ENCODE measurements at regions not wholly inside any gene's neighbourhood (a gene's known extent, or its start where the extent isn't known, plus 50 kb on each side); places are given as distances from the start of the nearest gene placed in this dataset.

DNA sequence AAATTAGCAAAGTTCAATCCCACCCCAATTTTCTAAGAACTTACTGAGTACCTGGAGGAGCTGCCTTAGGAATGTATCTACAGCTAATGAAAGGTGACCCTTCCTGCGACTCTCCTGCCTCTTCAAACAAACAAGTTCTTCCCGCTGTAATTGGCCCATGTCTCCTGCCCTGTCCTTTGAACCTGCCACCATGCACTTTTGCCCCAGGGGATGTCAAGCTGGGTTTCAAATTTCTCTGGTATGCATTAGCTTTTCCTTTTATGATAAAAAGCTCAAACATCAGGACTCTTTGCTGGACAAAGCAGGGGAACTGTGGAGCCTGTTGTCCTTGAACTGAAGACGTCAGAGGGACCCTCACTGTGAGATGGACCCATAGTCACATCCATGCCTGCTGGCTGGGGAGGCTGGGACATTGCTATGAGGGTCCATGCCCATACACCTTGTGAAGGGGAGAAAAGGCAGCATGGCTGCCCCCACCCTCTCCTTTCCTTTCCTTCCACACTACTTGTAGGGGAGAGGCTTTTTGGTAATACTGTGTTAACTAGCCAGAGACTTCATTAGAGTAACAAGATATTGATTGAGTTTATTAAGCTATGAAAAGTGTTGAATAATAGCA lies 210.7 kb upstream of the COPS8 start:
- Mint-ChIP-seq H3K9me3 (no peaks in the 10 kb centered on the region), H3K36me3 (ENCODE audit: insufficient read depth) (no peaks in the 10 kb centered on the region), H3K4me1 (ENCODE audit: low read depth) (peaks cover 7% of the 10 kb centered on the region), H3K4me3 (no peak overlapping the region), H3K27me3 (ENCODE audit: low read depth) (peaks cover 3% of the 10 kb centered on the region)
- DNase-seq = no peak
- ATAC-seq = no peak

DNA sequence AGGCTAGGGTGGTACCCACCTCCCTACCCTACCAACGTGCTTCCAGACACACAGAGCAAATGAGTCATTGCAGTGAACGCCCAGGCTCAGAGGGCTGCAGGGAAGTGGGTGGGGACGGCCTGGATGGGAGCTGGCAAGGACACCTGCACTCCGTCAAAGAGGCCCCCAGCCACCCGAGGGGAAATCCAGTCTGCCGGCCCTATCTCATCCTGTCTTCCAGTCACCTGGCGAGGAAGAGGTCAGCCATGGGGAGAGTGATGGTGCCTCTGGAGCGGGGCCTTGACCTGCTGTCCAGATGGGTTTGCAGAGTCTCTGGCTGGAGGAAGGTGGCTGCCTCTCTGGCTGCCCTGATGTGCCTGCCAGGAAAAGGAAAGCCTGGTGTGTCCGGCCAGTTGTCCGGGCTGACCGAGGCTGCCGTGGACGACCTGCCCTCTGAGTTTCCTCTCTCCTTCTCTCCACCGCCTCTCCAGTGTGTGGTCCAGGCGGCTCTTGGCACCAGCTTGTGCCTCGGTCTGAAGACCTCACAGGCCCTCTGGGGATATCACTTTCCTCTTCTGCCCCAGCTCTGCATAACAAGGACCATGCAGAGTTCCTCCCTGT lies 209.7 kb upstream of the COPS8 start:
- DNase-seq (no peak), ATAC-seq (no peak)
- no peaks in the 10 kb centered on the region for H3K36me3 Mint-ChIP-seq (ENCODE audit: insufficient read depth)
- no peak overlapping the region for H3K4me3 Mint-ChIP-seq
- H3K9me3 Mint-ChIP-seq = no peaks in the 10 kb centered on the region
- peaks cover 7% of the 10 kb centered on the region for H3K4me1 Mint-ChIP-seq (ENCODE audit: low read depth)
- H3K27me3 Mint-ChIP-seq (ENCODE audit: low read depth) = peaks cover 3% of the 10 kb centered on the region

DNA sequence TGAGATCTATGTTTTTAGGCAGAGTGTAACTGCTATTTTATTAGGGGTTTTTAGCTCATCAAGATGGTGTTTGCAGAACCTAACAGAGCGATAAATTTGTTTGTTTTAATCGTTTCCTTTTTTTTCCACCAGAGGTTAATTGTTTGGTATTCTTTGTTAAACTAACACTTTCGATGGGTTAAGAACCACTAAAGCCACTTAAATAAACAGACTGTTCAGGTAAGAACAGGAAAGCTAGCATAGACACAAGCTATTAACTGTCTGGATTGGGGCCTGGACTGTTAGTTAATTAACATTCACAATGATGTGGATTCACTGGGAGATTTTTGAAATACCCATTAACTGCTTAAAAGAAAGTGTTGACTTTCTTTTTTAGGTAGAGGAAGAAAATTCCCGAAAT lies 209.0 kb upstream of the COPS8 start:
- ATAC-seq (no peak), DNase-seq (no peak)
- Mint-ChIP-seq H3K4me1 (ENCODE audit: low read depth) (peaks cover 3% of the 10 kb centered on the region), H3K9me3 (no peaks in the 10 kb centered on the region), H3K27me3 (ENCODE audit: low read depth) (peaks cover 3% of the 10 kb centered on the region), H3K4me3 (no peak overlapping the region), H3K36me3 (ENCODE audit: insufficient read depth) (no peaks in the 10 kb centered on the region)

DNA sequence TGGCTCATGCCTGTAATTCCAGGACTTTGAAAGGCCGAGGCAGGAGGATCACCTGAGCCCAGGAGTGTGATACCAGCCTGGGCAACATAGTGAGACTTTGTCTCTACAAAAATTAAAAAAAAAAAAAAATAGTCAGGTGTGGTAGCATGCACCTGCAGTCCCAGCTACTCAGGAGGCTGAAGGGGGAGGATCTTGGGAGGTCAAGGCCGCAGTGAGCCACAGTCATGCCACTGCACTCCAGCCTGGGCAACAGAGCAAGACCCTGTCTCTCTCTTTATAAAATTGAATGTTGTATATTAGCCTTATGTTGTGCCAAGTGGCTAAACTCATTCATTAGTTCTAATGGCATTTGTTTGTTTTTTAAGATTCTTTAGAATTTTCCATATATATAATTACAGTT lies 207.7 kb upstream of the COPS8 start:
- H3K4me1 Mint-ChIP-seq (ENCODE audit: low read depth) = no peaks in the 10 kb centered on the region
- ATAC-seq = no peak
- H3K9me3 Mint-ChIP-seq = no peaks in the 10 kb centered on the region
- H3K27me3 Mint-ChIP-seq (ENCODE audit: low read depth) = peaks cover 3% of the 10 kb centered on the region
- DNase-seq = no peak
- H3K4me3 Mint-ChIP-seq = no peak overlapping the region
- no peaks in the 10 kb centered on the region for H3K36me3 Mint-ChIP-seq (ENCODE audit: insufficient read depth)

DNA sequence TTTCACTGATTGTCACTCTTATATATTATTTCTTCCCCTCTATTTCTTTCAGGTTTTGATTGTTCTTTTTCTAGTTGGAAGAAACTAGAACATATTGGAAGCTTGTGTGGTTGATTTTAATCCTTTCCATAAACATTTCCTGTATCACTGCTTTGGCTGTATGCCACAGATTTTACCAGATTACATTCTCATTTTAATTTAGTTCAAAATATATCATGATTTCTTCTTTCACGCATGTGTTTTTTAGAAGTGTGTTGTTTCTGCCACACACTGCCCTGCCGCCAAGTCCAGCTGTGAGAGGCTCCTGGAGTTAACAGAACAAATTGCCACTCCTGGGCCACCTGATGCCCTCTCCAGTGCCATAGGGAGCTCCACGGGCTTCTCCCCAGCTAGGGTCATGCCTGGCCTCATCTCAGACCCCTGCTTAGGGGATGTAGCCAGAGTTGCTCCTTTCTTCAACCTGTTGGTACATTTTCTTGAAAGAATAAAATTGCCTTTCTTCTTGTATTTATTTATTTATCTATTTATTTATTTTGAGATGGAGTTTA lies 206.2 kb upstream of the COPS8 start:
- H3K4me1 Mint-ChIP-seq (ENCODE audit: low read depth) = no peaks in the 10 kb centered on the region
- H3K27me3 Mint-ChIP-seq (ENCODE audit: low read depth) = peaks cover 3% of the 10 kb centered on the region
- ATAC-seq (no peak), DNase-seq (no peak)
- H3K36me3 Mint-ChIP-seq (ENCODE audit: insufficient read depth) = no peaks in the 10 kb centered on the region
- H3K9me3 Mint-ChIP-seq = no peaks in the 10 kb centered on the region
- H3K4me3 Mint-ChIP-seq = no peak overlapping the region

DNA sequence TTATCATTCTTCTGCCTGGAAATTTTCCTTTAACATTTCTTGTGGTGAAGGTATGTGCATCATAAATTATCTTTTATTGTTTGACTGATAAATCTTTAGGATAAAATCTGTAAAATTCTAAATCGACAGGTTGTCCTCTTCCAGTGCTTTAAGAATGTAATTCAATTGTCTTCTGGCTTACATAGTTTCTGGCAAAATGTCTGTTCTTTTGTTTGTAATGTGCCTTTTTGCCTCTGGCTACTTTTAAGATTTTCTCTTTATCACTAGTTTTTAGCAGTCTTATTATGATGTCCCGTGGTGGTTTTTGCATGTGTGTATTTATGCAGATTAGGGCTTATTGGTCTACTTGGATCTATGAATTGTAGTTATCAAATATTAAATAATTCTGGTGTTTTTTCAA lies 203.6 kb upstream of the COPS8 start:
- no peak for ATAC-seq
- no peak for DNase-seq
- Mint-ChIP-seq H3K36me3 (ENCODE audit: insufficient read depth) (no peaks in the 10 kb centered on the region), H3K27me3 (ENCODE audit: low read depth) (no peaks in the 10 kb centered on the region), H3K4me3 (no peak overlapping the region), H3K4me1 (ENCODE audit: low read depth) (no peaks in the 10 kb centered on the region), H3K9me3 (no peaks in the 10 kb centered on the region)

DNA sequence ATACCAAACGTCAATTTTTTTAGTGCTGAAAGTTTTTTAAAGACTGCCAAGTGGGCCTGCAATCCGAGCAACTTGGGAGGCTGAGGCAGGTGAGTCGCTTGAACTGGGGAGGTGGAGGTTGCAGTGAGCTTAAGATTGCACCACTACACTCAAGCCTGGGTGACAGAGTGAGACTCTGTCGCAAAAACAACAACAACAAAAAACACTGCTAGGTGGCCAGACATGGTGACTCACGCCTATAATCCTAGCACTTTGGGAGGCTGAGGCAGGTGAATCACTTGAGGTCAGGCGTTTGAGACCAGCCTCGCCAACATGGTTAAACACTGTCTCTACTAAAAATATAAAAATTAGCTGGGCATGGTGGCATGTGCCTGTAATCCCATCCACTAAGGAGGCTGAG lies 202.8 kb upstream of the COPS8 start:
- Mint-ChIP-seq H3K4me1 (ENCODE audit: low read depth) (no peaks in the 10 kb centered on the region), H3K9me3 (no peaks in the 10 kb centered on the region), H3K36me3 (ENCODE audit: insufficient read depth) (no peaks in the 10 kb centered on the region), H3K27me3 (ENCODE audit: low read depth) (no peaks in the 10 kb centered on the region), H3K4me3 (no peak overlapping the region)
- DNase-seq = no peak
- ATAC-seq = no peak

DNA sequence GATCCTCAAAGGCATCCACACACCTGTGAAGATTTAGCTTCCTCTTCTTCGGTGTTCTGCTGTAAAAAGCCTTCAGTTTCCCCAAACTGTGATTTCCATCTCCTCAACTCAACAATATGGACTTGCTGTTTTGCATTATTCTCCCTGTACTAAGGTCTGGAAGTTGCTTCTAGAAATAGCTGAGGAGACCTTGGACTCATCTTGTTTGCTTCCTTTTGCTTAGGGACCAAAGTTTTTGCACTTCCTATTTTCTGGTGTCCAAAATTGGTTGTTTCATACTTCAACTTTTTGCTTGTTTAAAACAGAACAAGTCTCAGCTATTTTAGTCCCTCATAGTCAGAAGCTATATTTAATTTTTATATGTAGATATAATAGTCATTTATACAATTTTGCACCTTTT lies 201.9 kb upstream of the COPS8 start:
- Mint-ChIP-seq H3K36me3 (ENCODE audit: insufficient read depth) (no peaks in the 10 kb centered on the region), H3K27me3 (ENCODE audit: low read depth) (peaks cover 3% of the 10 kb centered on the region), H3K4me3 (no peak overlapping the region), H3K4me1 (ENCODE audit: low read depth) (no peaks in the 10 kb centered on the region), H3K9me3 (no peaks in the 10 kb centered on the region)
- ATAC-seq (no peak), DNase-seq (no peak)

DNA sequence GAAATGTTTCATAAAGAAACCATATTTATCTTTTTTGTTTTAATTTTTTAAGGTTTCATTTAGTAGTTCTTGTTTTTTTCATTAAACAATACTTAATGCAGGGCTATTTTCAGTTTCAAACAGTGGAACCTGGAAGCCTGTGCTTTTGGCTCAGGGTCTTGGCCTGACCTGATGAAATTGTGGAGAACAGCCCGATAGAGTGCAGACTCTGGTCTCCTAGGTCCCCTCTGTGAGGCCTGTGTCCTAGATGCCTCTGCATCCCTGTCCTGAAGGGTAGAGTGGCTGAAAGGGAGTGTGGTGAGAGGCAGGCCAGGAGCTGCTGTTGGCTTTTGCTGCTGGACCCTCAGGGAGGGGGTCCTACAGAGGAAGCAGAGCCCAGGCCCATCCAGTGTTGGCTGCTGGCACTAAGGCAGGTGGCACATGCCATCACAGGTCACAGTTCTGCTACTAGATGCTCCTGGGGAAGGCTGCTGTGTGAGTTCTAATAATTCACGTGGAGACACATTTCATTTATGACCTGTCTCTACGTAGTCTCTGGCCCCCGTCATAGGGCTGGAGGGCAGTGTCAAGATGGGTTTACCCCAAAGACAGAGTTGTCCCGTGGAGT lies 201.0 kb upstream of the COPS8 start:
- ATAC-seq = no peak
- Mint-ChIP-seq H3K9me3 (no peaks in the 10 kb centered on the region), H3K4me3 (no peak overlapping the region), H3K36me3 (ENCODE audit: insufficient read depth) (no peaks in the 10 kb centered on the region), H3K27me3 (ENCODE audit: low read depth) (peaks cover 3% of the 10 kb centered on the region), H3K4me1 (ENCODE audit: low read depth) (no peaks in the 10 kb centered on the region)
- no peak for DNase-seq

DNA sequence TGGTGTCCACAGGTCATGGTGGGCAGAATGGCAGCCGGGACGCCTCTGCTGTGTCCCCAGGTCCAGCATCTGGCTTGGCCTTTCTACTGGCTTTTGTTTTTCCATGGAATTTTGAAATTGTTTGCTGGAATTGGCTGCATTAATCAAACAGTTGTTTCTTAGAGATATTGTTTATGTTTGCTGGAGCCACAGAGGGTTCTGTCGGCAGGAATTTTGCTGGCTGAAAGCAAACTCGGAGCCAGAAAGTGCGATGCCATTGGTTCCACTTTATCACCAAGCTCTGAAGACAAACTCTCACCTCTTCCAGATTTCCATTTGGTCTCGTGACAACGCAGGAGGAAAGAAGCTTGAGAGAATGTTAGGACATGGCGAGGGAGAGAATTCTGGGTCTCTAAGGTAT lies 199.2 kb upstream of the COPS8 start:
- H3K27me3 Mint-ChIP-seq (ENCODE audit: low read depth) = peaks cover 3% of the 10 kb centered on the region
- ATAC-seq = no peak
- H3K4me1 Mint-ChIP-seq (ENCODE audit: low read depth) = no peaks in the 10 kb centered on the region
- H3K36me3 Mint-ChIP-seq (ENCODE audit: insufficient read depth) = no peaks in the 10 kb centered on the region
- H3K4me3 Mint-ChIP-seq = no peak overlapping the region
- no peaks in the 10 kb centered on the region for H3K9me3 Mint-ChIP-seq
- DNase-seq = no peak

DNA sequence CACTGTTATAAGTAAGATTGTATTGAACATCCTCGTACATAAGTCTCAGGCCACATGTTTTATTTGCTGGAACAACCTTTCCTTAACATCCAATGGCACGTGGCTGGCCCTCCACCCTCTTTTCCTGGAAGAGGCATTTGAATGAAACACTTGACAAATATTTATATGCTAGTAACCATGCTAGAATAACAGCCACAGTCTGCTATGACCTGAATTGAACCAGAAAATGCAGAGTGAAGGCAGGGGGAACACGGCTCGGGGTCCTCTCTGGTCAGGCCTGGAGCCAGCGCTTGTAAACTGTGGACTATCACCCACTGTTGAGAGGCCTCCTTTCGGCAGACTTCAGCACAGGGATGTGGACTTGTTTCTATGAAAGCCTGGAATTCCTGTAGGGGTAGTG lies 198.2 kb upstream of the COPS8 start:
- Mint-ChIP-seq H3K36me3 (ENCODE audit: insufficient read depth) (no peaks in the 10 kb centered on the region), H3K9me3 (no peaks in the 10 kb centered on the region), H3K27me3 (ENCODE audit: low read depth) (peaks cover 3% of the 10 kb centered on the region), H3K4me1 (ENCODE audit: low read depth) (no peaks in the 10 kb centered on the region), H3K4me3 (no peak overlapping the region)
- no peak for DNase-seq
- ATAC-seq = no peak

DNA sequence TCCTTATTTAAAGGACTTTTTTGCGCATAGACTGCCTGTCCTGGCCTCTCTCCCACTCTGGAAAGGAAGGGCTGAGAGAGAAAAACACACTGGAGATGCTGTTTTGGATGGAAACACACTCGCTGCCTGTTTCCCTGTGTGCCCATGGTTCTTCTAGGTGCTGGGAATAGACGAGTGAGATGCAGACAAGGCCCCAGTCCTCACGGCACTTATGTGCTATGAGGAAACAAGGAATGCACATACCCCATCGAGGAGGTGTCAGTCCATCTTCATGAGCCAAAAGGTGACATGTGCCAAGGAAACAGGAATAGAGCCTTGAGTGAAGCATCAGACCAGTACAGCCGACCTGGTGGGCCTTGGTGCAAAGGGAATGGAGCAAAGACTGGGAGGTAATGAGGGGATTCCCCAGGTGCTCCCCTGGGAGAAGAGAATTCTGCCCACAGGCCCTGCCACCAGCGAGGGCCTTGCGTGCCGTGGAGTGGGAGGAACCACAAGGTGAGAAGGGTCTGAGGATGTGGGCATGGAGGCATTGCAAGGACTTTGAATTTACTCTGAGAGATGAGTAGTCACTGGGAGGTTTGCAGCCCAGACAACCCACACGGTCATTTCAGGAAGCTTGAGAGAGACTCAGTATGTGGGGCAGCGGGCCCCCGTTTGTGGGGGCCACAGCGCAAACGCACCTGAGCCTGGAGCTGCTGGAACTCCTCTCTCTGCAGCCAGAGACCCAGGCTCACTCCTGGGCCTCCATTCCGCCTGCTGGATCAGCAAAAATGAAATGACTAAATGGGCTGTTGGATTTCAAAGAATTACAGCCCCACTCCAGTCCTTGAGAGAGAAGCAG lies 197.5 kb upstream of the COPS8 start:
- ATAC-seq (no peak), DNase-seq (no peak)
- Mint-ChIP-seq H3K4me1 (ENCODE audit: low read depth) (no peaks in the 10 kb centered on the region), H3K27me3 (ENCODE audit: low read depth) (peaks cover 3% of the 10 kb centered on the region), H3K36me3 (ENCODE audit: insufficient read depth) (no peaks in the 10 kb centered on the region), H3K9me3 (no peaks in the 10 kb centered on the region), H3K4me3 (no peak overlapping the region)

DNA sequence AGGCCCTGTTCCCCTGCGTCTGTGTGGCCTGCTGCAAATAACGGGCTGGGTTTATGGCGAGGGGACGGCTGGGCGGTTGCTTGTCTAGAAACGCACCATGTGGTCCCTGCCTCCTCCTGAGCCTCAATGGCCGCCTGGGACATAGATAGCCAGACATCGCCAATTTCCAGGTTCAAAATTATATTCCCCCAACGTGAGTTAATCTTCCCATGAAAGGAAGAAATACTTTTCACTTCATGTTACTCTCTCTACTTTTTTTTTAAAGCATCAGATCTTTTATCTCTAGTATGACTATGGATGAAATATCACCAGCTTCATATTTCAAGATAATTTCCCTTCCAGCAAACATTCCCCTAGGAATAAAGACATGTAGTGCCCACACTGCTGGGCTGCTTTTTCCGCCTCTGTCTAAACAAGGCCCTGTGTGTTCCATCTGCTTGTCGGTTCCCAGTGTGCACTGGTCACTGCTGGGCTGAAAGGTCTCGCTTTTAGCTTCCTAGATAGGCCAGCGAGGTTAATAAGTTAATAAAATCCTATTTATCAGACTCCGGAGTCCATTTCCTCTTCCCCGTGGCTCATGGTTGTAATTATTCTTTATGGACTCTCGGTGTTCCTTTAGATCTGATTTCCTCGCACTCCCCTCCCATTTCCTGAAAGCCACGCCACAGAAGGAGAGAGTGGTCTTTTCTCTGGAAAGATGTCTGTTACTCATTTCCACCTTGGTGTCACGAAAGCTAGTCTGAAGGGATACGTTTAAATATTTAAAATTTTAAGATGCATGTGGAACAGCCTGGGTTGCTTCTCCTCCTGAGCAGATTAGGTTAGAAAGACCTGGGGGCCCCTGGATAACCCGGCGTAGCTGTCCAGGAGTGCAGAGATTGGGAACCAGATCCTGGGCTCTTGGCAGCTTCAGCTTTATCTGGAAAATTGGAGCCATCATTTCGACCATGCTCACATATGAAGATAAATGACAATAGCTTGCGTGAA lies 196.6 kb upstream of the COPS8 start:
- no peak for ATAC-seq
- no peaks in the 10 kb centered on the region for H3K4me1 Mint-ChIP-seq (ENCODE audit: low read depth)
- DNase-seq = no peak
- no peaks in the 10 kb centered on the region for H3K36me3 Mint-ChIP-seq (ENCODE audit: insufficient read depth)
- H3K9me3 Mint-ChIP-seq = no peaks in the 10 kb centered on the region
- no peak overlapping the region for H3K4me3 Mint-ChIP-seq
- peaks cover 3% of the 10 kb centered on the region for H3K27me3 Mint-ChIP-seq (ENCODE audit: low read depth)
